ENCODE measurements at regions not wholly inside any gene's neighbourhood (a gene's known extent, or its start where the extent isn't known, plus 50 kb on each side); places are given as distances from the start of the nearest gene placed in this dataset.

GRCh38 chr1:235043234-235043633 is 85.4 kb downstream of the TOMM20 start:
- TF ChIP-seq POLR2A (IDR thresholded peaks at IDR 0.05): no peak
- TF ChIP-seq POLR2AphosphoS5 (IDR thresholded peaks at IDR 0.05): no peak

Measured in breast epithelium (tissue), 3 donors.